ENCODE measurements at regions not wholly inside any gene's neighbourhood (a gene's known extent, or its start where the extent isn't known, plus 50 kb on each side); places are given as distances from the start of the nearest gene placed in this dataset.
A peak's percentile ranks its signal among the peaks of the same experiment; 100 is the strongest.
"Not testable (repeated sequence)": the region's sequence is repeated elsewhere in the genome, so short reads cannot be mapped to it uniquely, and the experiment has no call there.

DNA sequence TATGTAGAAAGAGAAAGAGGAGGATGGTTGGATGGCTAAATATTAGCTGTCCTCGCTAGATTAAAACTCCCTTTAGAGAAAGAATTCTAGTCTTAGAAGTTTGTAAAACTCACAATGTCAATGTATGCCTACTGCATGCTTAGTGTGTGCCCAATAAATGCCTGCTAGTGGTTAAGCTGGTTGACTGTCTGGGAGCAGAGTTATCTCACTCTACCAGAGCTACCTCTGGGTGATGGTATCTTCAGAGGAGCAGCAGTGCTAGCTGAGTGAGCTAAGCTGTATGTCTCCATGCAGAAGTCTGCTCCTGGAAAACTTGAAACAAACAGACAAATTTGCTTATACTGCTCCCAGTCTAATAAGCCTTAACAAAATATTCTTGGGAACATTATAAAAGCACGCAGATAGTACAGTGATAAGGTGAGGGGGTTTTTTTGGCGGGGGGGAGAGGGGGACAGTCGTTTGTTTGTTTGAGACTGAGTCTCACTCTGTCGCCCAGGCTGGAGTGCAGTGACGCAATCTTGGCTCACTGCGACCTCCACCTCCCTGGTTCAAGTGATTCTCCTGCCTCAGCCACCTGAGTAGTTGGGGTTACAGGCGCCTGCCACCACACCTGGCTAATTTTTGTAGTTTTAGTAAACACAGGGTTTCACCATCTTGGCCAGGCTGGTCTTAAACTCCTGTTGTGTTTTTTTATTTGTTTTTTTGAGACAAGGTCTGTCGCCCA lies 202.8 kb upstream of the TSC22D1 start:
- DNase-seq = no peak

DNA sequence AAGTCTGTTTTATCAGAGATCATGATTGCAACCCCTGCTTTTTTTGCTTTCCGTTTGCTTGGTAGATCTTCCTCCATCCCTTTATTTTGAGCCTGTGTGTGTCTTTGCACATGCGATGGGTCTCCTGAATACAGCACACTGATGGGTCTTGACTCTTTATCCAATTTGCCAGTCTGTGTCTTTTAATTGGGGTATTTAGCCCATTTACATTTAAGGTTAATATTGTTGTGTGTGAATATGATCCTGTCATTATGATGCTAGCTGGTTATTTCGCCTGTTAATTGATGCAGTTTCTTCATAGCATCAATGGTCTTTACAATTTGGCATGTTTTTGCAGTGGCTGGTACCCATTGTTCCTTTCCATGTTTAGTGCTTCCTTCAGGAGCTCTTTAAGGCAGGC lies 199.2 kb upstream of the TSC22D1 start:
- not testable (repeated sequence) for DNase-seq

DNA sequence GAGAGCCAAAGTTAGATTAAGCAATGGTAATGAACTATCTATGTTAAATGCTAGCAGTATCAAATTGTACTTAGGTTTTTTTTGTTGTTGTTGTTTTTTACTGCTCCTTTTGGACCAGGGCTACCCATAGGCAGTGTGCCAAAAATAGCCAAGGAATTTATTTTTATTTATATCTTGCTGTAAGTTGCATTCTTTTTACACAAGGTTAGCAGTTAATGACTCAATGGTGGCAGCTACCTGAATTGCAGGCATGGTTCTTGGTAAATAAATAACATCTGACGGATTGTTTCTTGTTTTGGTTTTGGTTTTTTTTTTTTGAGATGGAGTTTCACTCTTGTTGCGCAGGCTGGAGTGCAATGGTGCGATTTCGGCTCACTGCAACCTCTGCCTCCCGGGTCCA lies 194.8 kb upstream of the TSC22D1 start:
- no peak for DNase-seq

DNA sequence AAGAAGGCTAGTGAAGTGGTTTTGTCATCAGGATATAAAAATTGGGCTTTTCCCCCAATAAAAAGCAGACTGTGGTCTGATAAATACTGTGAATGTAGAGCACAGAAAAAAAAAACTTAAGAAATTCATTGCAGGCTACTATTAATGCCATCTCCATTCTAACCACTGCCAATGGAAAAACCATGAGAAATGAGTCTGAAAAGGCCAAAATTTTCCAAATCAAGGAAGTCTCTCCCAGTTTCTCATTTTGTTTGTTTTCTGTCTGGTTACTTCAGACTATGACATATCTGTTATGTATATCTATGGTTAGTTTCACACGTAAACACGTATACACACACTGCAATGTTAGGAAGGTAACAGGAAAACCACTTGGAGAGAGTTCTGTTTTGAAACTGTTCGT lies 193.6 kb upstream of the TSC22D1 start:
- no peak for DNase-seq

DNA sequence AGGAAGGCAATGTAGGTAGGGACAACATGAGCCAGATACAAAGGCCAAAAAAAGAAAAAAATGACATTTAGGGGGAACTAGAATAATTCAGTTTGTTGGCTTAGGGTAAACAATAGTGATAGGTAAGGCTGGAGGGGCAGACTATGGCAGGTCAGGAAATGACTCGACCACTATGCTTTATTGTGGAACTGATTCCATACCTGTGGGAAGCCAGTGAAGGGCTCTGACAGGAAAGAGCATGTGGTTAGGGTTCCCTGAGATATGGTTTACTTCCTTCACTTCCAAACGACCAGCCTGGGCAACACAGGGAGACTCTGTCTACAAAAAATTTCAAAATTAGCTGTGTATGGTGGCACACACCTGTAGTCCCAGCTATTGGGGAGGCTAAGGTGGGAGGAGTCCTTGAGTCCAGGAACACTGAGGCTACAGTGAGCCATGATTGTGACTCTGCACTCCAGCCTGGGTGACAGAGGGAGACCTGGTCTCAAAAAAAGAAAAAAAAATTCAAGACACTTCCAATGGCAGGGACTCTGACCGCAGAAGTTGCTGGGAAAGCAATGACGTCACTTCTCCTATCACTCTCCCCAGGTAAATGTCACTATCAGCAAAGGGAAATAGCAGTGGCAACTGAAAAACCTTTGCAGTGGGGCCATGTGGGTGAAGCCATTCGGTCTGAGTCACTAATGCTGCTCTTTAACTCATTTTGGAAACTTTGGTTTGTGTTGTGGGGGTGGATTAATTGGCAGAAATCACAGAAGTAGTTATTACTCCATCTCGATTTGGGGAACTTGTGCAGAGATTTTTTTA lies 192.8 kb upstream of the TSC22D1 start:
- peak; percentile 6 for DNase-seq

GRCh38 chr13:44768239-44768638 lies 192.1 kb upstream of the TSC22D1 start:
- DNase-seq = no peak

DNA sequence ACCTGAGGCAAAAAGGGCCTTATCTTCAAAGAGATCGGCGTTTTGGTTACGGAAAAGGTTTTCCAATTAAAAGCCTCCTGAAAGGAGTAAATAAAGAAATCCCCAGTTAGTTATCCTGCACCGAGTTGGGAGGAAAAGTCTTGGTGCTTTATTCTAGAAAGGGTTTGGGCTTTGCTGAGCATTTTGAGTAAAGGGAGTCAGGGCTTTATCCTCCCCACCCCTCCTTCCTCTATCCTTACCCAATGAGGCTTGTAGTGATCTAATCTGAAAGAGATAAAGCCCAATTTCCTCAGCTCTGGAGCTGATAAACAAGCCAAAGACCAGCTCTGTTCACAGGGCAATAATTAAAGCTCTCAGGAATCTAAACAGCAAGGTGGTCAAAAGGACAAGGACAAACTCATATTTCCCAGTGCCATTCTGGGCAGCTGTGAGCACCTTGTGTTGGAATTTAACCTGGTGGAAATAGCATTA lies 188.9 kb upstream of the TSC22D1 start:
- no peak for DNase-seq

DNA sequence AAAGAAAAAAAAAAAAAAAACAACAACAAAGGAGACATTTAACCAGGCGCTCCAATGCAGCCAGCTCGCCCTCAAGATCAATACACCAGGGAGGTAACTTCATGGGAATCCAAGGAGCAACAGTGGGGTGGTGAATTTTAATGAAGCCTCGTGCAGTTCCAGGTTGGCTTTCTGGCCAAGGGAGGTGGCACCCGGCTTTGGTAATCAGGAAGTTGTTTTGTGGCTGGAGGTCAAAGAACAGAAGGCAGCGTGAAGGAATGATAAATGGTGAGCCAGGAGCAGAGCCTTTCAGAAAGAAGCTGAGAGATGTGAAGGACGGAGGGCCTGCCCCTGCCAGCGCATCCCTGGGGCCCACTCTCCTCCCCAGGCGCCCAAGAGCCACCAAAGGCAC lies 188.2 kb upstream of the TSC22D1 start:
- no peak for DNase-seq

- no peak for DNase-seq
Measured at GRCh38 chr13:44763615-44764301, 187.6 kb upstream of the TSC22D1 start.

DNA sequence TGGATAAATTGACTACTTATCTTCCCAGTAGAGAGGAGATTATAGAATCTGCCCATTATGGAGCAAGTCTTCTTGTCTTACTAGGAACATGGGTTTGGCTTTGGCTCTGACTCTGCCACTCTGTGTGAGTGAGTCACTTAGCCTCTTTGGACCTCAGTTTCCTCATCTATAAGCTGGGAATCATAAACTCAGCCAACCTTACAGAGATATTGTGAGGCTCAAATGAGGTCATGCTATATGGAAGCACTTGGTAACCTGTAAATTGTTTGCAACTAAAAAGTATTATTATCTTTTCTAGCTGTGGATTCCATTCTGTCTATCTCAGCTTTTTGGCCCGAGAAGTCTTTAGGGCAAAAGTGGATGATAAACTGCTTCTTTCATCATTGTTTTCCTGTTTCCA lies 186.8 kb upstream of the TSC22D1 start:
- DNase-seq = no peak

GRCh38 chr13:44760434-44760833 lies 184.3 kb upstream of the TSC22D1 start:
- peak; percentile 37 for DNase-seq

- peak; percentile 80 for DNase-seq
Measured at GRCh38 chr13:44759384-44760360, 183.5 kb upstream of the TSC22D1 start.

- DNase-seq = peak; percentile 80
Measured at GRCh38 chr13:44758630-44759383, 182.7 kb upstream of the TSC22D1 start.

DNA sequence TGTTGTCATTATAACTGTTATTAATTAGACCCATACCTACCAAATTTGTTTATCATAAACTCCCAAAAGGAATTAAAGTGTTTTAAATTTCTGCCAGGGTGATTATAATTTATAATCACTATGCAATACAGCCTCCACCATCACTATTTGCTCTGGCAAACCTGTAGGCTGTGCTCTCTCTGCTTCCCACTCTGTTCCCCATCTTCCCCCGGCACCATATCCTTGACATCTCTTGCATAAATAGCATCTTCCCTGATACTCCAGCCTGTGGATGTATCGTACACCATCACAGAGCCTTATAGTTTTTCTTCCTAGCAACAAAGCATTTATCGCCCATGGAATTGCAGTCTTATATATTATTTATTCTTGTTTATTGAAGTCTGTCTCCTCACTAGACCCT lies 181.5 kb upstream of the TSC22D1 start:
- DNase-seq = no peak

GRCh38 chr13:44756276-44756810 lies 180.2 kb upstream of the TSC22D1 start:
- no peak for DNase-seq

GRCh38 chr13:44755872-44756271 lies 179.7 kb upstream of the TSC22D1 start:
- DNase-seq = no peak

- no peak for DNase-seq
Measured at GRCh38 chr13:44752164-44752563, 176.0 kb upstream of the TSC22D1 start.

DNA sequence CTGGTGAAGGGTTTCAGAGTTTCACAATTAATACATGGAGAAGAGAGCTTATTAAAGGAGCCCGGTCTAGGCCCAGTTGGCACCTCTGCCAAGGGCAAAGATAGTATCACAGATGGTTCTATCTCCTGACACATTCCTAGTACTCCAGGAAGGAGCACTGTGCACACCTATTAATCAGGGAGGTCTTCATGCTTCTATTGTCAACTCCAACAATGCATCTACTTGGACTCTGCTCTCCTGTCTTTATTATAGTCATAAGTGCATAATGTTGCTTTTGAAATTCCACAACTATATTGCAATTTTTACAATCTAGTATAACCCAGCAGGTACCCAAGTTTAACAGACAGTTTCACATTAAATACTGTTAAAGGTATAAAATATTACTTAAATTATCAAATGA lies 174.5 kb upstream of the TSC22D1 start:
- no peak for DNase-seq

GRCh38 chr13:44749906-44750305 lies 173.8 kb upstream of the TSC22D1 start:
- no peak for DNase-seq

GRCh38 chr13:44748439-44748838 lies 172.3 kb upstream of the TSC22D1 start:
- DNase-seq = no peak

DNA sequence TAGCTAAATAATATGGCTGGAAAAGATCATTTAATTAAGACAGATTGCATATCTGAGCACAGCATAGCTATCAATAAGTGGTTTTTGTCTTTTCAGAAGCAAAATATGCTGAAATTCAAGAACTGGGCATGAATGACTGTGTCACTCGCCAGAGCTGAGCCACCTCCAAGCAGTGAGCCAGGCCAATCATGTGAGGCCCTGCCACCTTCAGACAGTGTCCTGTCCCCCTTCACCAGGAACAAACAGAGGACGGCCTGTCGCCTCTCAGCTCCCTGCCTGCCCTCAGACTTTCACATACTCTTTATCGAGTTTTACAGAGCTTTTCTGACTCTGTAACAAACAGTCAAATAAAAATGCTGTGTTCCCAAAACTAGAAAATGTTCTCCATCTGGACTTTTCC lies 171.0 kb upstream of the TSC22D1 start:
- DNase-seq = no peak
